ENCODE measurements at regions not wholly inside any gene's neighbourhood (a gene's known extent, or its start where the extent isn't known, plus 50 kb on each side); places are given as distances from the start of the nearest gene placed in this dataset.

DNA sequence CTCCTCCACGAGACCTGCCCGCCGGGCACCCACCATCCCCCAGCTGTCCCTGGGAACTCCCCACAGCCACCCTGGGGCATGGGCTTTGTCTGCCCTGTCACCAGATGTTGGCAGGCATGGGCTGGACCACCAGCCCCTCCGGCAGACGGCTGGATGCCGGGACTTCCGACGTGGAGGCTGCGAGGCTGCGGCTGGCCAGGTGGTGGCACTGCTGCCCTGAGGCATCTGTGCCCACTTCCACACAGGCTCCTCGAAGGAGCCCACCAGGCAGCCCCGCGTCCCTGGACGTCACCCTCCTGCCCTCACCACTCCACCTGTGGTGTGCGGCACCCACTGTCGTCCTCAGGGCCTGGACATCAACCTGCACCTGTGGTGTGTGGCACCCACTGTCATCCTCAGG lies 319.9 kb upstream of the SALL3 start:
- ATAC-seq (ENCODE audit: low FRiP score) (no peak), DNase-seq (ENCODE audit: low spot score) (no peak)
- TF ChIP-seq, protein P1, sequence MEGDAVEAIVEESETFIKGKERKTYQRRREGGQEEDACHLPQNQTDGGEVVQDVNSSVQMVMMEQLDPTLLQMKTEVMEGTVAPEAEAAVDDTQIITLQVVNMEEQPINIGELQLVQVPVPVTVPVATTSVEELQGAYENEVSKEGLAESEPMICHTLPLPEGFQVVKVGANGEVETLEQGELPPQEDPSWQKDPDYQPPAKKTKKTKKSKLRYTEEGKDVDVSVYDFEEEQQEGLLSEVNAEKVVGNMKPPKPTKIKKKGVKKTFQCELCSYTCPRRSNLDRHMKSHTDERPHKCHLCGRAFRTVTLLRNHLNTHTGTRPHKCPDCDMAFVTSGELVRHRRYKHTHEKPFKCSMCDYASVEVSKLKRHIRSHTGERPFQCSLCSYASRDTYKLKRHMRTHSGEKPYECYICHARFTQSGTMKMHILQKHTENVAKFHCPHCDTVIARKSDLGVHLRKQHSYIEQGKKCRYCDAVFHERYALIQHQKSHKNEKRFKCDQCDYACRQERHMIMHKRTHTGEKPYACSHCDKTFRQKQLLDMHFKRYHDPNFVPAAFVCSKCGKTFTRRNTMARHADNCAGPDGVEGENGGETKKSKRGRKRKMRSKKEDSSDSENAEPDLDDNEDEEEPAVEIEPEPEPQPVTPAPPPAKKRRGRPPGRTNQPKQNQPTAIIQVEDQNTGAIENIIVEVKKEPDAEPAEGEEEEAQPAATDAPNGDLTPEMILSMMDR (IDR thresholded peaks at IDR 0.05), result no peak

DNA sequence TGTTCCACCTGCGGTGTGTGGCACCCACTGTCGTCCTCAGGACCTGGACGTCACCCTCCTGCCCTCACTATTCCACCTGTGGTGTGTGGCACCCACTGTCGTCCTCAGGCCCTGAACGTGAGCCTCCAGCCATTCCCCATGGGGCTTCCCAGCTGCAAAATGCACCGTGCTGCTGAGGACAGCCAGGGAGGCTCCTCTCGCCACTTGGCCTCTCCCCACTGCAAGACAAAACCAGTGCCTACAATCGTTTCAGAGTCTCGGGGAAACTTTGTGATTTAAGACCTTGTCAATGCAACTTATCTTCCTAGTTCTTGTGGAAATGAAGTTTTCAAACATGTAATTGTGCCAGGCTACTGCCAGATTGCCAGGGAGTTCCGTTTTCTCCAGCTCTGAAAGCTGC lies 319.3 kb upstream of the SALL3 start:
- ATAC-seq (ENCODE audit: low FRiP score) (no peak), DNase-seq (ENCODE audit: low spot score) (no peak)
- TF ChIP-seq, protein P1 (IDR thresholded peaks at IDR 0.05), result no peak

DNA sequence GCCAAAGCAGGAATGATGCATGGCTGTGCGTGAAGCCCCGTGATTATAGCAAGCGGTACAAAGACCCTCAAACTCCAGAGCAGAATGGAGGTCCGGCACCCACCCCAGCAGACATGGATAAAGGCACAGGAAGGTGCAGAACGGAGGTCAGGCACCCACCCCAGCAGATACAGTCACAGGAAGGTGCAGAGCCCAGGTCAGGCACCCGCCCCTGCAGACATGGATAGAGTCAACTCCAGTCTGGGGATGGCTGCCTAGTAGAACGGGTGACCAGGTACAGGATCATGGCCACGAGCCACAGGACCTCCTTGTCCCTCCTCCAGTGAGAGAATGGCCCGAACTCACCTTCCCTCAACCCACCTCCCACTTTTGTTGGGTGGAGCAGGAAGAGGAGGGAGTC lies 318.3 kb upstream of the SALL3 start:
- no peak for ATAC-seq (ENCODE audit: low FRiP score)
- no peak for DNase-seq (ENCODE audit: low spot score)
- TF ChIP-seq, protein P1 (IDR thresholded peaks at IDR 0.05), result no peak

DNA sequence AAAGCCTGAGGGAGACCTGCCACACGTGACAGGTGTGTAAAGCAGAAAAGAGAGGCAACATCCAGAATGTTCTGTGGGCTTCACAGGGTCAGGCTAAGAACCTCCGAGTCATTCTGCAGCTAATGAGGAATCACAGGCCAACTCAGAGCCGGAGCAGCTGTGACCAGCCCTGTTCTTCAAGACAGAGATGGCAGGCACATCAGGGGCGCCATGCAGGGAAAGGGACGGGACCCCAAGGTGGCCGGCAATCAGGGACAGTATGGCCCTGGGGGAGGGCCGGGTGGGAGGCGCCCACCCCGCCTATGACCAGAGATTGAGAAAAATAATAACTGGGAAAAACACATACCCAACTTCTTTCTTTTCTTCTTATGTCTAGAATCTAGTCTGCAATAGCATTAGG lies 316.7 kb upstream of the SALL3 start:
- no peak for ATAC-seq (ENCODE audit: low FRiP score)
- TF ChIP-seq, protein P1 (IDR thresholded peaks at IDR 0.05), result no peak
- no peak for DNase-seq (ENCODE audit: low spot score)

DNA sequence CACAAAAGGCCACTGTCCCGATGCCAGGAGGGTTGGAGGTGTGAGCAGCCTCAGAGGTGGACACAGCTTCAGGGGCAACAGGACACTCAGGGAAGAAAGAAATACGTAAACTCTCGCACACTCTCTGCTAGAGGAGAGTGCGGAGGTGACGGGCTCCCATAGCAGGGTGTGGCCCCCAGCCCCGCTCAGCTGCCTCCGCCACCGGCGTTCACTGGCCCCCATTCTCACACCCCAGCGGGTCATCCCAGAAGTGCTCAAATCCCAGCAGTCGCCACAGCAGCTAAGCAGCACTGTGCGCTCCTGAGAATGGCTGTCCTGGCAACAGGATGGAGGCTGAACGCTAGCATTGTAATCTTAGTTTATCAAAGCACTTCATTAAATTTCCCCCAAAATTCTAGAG lies 315.6 kb upstream of the SALL3 start:
- ATAC-seq (ENCODE audit: low FRiP score) (no peak), DNase-seq (ENCODE audit: low spot score) (no peak)
- TF ChIP-seq, protein P1 (IDR thresholded peaks at IDR 0.05), result no peak

DNA sequence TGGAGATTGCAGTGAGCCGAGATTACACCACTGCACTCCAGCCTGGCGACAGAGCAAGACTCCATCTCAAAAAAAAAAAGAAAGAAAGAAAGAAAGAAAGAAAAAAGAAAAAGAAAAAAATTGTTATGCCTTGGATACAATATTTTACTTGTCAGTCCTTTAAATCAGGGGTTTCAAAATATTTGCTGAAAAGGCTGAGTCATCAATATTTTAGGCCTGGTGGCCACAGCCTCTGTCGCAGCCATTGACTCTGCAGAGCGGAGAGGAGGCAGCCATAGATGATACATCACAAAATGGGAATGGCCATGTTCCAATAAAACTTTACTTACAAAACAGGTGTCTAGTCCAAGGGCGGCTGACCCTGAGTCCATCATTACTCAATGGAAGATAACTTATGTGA lies 314.8 kb upstream of the SALL3 start:
- ATAC-seq (ENCODE audit: low FRiP score) (no peak), DNase-seq (ENCODE audit: low spot score) (no peak)
- TF ChIP-seq, protein P1 (IDR thresholded peaks at IDR 0.05), result no peak

DNA sequence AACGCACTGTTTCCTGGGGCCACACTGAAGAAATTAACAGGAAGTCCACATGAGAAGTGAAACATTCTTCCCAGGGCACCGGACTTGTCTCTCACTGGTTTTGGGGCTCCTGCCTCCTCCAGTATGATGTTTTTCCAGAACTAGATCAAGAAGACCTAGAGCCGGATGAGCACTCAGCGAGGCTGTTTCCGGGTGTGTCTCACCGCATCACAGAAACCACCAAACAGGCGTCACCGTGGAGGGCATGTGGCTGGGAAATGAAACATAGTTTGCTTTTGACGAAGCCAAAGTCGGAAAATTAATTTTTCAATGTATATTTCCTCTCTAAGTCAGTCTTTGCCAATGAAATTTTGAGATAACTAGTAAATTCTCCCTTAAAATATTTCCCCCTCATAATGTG lies 314.0 kb upstream of the SALL3 start:
- TF ChIP-seq, protein P1 (IDR thresholded peaks at IDR 0.05), result no peak
- DNase-seq (ENCODE audit: low spot score) (no peak), ATAC-seq (ENCODE audit: low FRiP score) (no peak)

Measured in omental fat pad (tissue), 3 donors.